ENCODE measurements at regions not wholly inside any gene's neighbourhood (a gene's known extent, or its start where the extent isn't known, plus 50 kb on each side); places are given as distances from the start of the nearest gene placed in this dataset.

DNA sequence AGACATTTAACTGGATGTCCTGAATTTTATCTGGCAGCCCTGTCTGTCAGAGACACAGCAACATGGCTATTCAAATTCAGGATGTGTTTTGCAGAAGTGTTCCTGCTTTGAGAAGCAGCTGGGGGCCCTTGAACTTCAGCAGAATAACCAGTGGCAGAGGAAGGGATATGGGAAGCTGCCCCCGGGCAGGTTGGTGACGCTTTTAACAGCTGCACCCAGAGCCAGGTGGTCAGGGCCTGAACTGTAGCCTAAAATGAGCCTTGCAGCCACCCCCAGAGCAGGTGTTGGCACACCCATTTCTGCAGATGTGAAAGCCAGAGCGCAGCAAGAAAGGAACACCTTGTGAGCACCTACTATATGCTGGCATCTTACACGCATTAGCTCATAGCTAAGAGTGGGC, 128.7 kb upstream of the BOD1 start:
- Mint-ChIP-seq H3K4me3 (no peak overlapping the region), H3K27me3 (no peaks in the 10 kb centered on the region), H3K9me3 (no peaks in the 10 kb centered on the region), H3K27ac (no peak overlapping the region), H3K36me3 (ENCODE audit: low read depth) (no peaks in the 10 kb centered on the region), H3K4me1 (ENCODE audit: low read depth) (no peaks in the 10 kb centered on the region)
- ChIA-PET POLR2A (no interaction called here), CTCF (no interaction called here)
- Histone ChIP-seq H3K36me3 (ENCODE audit: insufficient read depth, low read length) (no peaks in the 10 kb centered on the region), H3K27me3 (ENCODE audit: control insufficient read depth in 1 of 2, insufficient read depth in 2 of 2, low read length in 2 of 2) (no peaks in the 10 kb centered on the region), H3K4me1 (ENCODE audit: insufficient read depth, low read length) (peaks cover 3% of the 10 kb centered on the region), H3K4me3 (ENCODE audit: low read length) (no peak overlapping the region), H3K27ac (ENCODE audit: low read depth in 1 of 2, low read length in 2 of 2) (no peak overlapping the region), H3K9me3 (ENCODE audit: control insufficient read depth in 1 of 2, insufficient read depth in 1 of 2, low read length in 2 of 2) (no peaks in the 10 kb centered on the region)
- ATAC-seq (ENCODE audit: poor library complexity): no peak
- TF ChIP-seq, protein P1, sequence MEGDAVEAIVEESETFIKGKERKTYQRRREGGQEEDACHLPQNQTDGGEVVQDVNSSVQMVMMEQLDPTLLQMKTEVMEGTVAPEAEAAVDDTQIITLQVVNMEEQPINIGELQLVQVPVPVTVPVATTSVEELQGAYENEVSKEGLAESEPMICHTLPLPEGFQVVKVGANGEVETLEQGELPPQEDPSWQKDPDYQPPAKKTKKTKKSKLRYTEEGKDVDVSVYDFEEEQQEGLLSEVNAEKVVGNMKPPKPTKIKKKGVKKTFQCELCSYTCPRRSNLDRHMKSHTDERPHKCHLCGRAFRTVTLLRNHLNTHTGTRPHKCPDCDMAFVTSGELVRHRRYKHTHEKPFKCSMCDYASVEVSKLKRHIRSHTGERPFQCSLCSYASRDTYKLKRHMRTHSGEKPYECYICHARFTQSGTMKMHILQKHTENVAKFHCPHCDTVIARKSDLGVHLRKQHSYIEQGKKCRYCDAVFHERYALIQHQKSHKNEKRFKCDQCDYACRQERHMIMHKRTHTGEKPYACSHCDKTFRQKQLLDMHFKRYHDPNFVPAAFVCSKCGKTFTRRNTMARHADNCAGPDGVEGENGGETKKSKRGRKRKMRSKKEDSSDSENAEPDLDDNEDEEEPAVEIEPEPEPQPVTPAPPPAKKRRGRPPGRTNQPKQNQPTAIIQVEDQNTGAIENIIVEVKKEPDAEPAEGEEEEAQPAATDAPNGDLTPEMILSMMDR (IDR thresholded peaks at IDR 0.05): no peak
- intact Hi-C loops (cut with DNase I, micrococcal nuclease): no loop called here
- peak in 3 of 14 experiments; percentile 7 to 29 (median 14) for DNase-seq

DNA sequence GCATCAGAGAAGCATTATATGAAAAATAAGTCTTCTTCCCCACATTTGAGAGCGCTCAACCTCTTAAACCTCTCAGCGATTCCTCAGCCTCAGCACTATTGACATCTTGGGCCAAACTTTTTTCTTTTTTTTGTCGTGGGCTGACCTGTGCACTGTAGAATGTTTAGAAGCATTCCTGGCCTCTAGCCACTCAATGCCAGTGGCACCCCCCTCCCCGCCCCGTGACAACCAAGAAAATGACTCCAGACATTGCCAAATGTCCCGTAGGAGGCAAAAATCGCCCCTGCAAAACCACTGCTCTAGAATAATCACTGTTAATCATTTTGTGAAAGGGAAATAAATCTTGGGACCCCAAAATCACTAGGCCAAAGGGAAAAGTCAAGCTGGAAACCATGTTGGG, 129.1 kb upstream of the BOD1 start:
- Mint-ChIP-seq H3K36me3 (ENCODE audit: low read depth) (no peaks in the 10 kb centered on the region), H3K27me3 (no peaks in the 10 kb centered on the region), H3K4me1 (ENCODE audit: low read depth) (no peaks in the 10 kb centered on the region), H3K9me3 (no peaks in the 10 kb centered on the region), H3K27ac (no peak overlapping the region), H3K4me3 (no peak overlapping the region)
- TF ChIP-seq, protein P1 (IDR thresholded peaks at IDR 0.05): no peak
- POLR2A ChIA-PET: no interaction called here
- no peak overlapping the region for H3K27ac ChIP-seq (ENCODE audit: low read depth in 1 of 2, low read length in 2 of 2)
- peaks cover 3% of the 10 kb centered on the region for H3K4me1 ChIP-seq (ENCODE audit: insufficient read depth, low read length)
- no peaks in the 10 kb centered on the region for H3K27me3 ChIP-seq (ENCODE audit: control insufficient read depth in 1 of 2, insufficient read depth in 2 of 2, low read length in 2 of 2)
- no peak for DNase-seq
- intact Hi-C loops (cut with DNase I, micrococcal nuclease): no loop called here
- no peak for ATAC-seq (ENCODE audit: poor library complexity)
- CTCF ChIA-PET: no interaction called here
- no peaks in the 10 kb centered on the region for H3K36me3 ChIP-seq (ENCODE audit: insufficient read depth, low read length)
- no peaks in the 10 kb centered on the region for H3K9me3 ChIP-seq (ENCODE audit: control insufficient read depth in 1 of 2, insufficient read depth in 1 of 2, low read length in 2 of 2)
- H3K4me3 ChIP-seq (ENCODE audit: low read length): no peak overlapping the region

DNA sequence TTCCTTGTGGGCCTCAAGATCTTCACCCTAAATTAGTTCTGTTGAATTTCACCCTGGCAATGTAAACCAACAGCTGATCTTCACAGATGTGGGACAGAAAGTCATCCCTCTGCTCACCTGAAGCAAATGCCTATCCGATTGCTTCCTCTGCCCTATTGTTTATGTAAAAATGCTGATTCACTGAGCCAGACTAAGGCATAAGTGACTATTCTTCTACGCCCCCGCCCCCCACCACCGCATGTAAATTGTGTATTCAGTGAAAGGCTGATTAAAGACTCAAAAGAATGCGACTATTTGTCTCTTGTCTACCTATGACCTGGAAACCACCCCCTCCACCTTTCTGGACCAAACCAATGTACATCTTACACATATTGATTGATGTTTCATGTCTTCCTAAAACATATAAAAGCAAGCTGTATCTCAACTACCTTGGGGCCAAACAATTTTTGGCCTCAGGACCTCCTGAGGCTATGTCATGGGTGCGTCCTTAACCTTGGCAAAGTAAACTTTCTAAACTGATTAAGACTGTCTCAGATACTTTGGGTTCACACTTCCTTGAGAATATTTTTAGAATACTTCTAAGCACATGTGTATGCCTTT, 129.7 kb upstream of the BOD1 start:
- H3K27ac Mint-ChIP-seq: no peak overlapping the region
- H3K4me3 ChIP-seq (ENCODE audit: low read length): no peak overlapping the region
- H3K4me1 ChIP-seq (ENCODE audit: insufficient read depth, low read length): peaks cover 3% of the 10 kb centered on the region
- no peak for ATAC-seq (ENCODE audit: poor library complexity)
- no peaks in the 10 kb centered on the region for H3K36me3 Mint-ChIP-seq (ENCODE audit: low read depth)
- H3K4me3 Mint-ChIP-seq: no peak overlapping the region
- no peaks in the 10 kb centered on the region for H3K9me3 ChIP-seq (ENCODE audit: control insufficient read depth in 1 of 2, insufficient read depth in 1 of 2, low read length in 2 of 2)
- H3K27ac ChIP-seq (ENCODE audit: low read depth in 1 of 2, low read length in 2 of 2): no peak overlapping the region
- H3K36me3 ChIP-seq (ENCODE audit: insufficient read depth, low read length): no peaks in the 10 kb centered on the region
- no peaks in the 10 kb centered on the region for H3K4me1 Mint-ChIP-seq (ENCODE audit: low read depth)
- DNase-seq: no peak
- intact Hi-C loops (cut with DNase I, micrococcal nuclease): no loop called here
- ChIA-PET POLR2A (no interaction called here), CTCF (no interaction called here)
- TF ChIP-seq, protein P1 (IDR thresholded peaks at IDR 0.05): no peak
- no peaks in the 10 kb centered on the region for H3K27me3 Mint-ChIP-seq
- H3K9me3 Mint-ChIP-seq: no peaks in the 10 kb centered on the region
- no peaks in the 10 kb centered on the region for H3K27me3 ChIP-seq (ENCODE audit: control insufficient read depth in 1 of 2, insufficient read depth in 2 of 2, low read length in 2 of 2)

Measured in CD4-positive, alpha-beta T cell (primary cell).